ENCODE measurements at regions not wholly inside any gene's neighbourhood (a gene's known extent, or its start where the extent isn't known, plus 50 kb on each side); places are given as distances from the start of the nearest gene placed in this dataset.

GRCh38 chrX:146264763-146265375 is 447.2 kb downstream of the SLITRK2 start:
- DNase-seq = no peak
- H3K4me3 ChIP-seq = no peak overlapping the region
- no peaks in the 10 kb centered on the region for H3K27me3 ChIP-seq
- no peaks in the 10 kb centered on the region for H3K9me3 ChIP-seq
- H3K36me3 ChIP-seq = no peaks in the 10 kb centered on the region

GRCh38 chrX:146278381-146278780 is 460.8 kb downstream of the SLITRK2 start:
- no peak for DNase-seq
- no peaks in the 10 kb centered on the region for H3K27me3 ChIP-seq
- no peaks in the 10 kb centered on the region for H3K9me3 ChIP-seq
- H3K4me3 ChIP-seq = no peak overlapping the region
- H3K36me3 ChIP-seq = no peaks in the 10 kb centered on the region

All from MG63 (cell line).